ENCODE measurements at regions not wholly inside any gene's neighbourhood (a gene's known extent, or its start where the extent isn't known, plus 50 kb on each side); places are given as distances from the start of the nearest gene placed in this dataset.

DNA sequence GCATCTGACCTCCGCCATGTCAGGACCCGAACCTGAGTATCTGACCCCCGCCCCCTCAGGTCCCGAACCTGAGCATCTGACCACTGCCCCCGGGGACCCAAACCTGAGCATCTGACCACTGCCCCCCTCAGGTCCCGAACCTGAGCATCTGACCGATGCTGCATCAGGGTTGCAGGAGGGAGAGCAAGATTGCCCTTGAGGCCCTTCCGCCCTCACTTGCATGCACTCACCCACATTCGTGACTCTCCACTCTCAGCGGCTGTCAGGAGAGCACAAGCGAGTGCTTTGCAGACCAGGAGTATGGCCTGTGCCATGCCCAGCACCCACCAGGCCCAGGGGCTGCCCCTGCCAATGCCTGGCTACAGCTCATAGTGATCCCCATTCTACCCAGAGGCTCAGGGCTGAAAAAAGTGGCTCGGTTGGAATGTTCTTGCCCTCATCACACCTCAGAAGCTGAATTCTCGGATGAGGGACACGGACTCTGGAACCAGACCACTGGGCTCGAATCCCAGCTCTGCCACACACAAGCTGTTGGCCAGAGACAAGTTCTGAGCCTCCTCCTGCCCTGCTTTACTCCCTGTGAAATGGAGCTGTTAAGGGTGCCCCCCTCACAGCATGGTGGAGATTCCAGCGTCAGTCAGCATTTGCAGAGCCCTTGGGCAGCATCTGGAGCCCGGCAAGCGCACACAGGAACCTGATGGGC, 82.1 kb downstream of the DLL1 start:
- peaks cover 0 to 7% (median 0%) of the 10 kb centered on the region in 7 donors for H3K4me1 Mint-ChIP-seq

DNA sequence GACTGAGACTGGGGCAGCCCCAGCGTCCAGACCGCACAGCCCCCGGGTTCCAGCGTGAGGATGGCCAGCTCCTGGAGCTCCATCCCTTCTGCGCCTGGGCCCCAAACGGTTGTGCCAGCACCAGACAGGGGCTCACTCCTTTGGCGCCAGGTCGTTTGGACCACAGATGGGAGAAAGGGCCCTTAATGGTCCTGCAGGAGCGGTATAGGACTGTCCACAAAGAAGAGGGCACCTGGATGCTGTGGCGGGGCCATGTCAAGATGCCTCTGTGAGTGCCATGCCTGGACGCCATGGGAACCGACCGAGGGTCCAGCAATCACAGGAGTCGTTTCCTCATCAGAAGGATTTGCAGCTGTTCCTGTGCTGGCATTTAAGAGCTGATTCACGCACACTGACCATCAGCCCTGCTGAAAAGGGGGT, 82.7 kb downstream of the DLL1 start:
- Histone ChIP-seq H3K27me3 (ENCODE audit: control insufficient read depth in 2 of 2, insufficient read depth in 2 of 2, low read length in 2 of 2) (no peaks in the 10 kb centered on the region), H3K36me3 (ENCODE audit: control insufficient read depth in 2 of 3, insufficient read depth in 3 of 3, low read length in 3 of 3) (no peaks in the 10 kb centered on the region), H3K4me1 (ENCODE audit: control insufficient read depth in 2 of 2, insufficient read depth in 2 of 2, low read length in 2 of 2) (no peaks in the 10 kb centered on the region), H3K4me3 (ENCODE audit: low read length) (no peak overlapping the region), H3K9me3 (ENCODE audit: control insufficient read depth in 2 of 3, low read length in 3 of 3) (no peaks in the 10 kb centered on the region), H3K27ac (ENCODE audit: low read depth, low read length) (no peak overlapping the region)
- CTCF ChIA-PET: no interaction called here
- Mint-ChIP-seq H3K36me3 (peaks cover 0 to 4% (median 0%) of the 10 kb centered on the region in 5 donors), H3K4me3 (no peak overlapping the region), H3K9me3 (peaks cover 0 to 19% (median 4%) of the 10 kb centered on the region in 11 donors), H3K4me1 (peaks cover 0 to 1% (median 0%) of the 10 kb centered on the region in 7 donors), H3K27ac (no peak overlapping the region), H3K27me3 (peaks cover 0 to 12% (median 5%) of the 10 kb centered on the region in 5 donors)
- DNase-seq (peak in 1 of 9 donors; percentile 7), ATAC-seq (no peak)
- POLR2A ChIA-PET: no interaction called here
- intact Hi-C loops (cut with micrococcal nuclease): no loop called here

More for the DNA sequence above, 82.1 kb downstream of the DLL1 start:
- ChIA-PET POLR2A (no interaction called here), CTCF (no interaction called here)
- Mint-ChIP-seq H3K27ac (no peak overlapping the region), H3K36me3 (peaks cover 0 to 4% (median 0%) of the 10 kb centered on the region in 5 donors), H3K9me3 (peaks cover 0 to 20% (median 0%) of the 10 kb centered on the region in 11 donors), H3K27me3 (peaks cover 0 to 12% (median 5%) of the 10 kb centered on the region in 5 donors), H3K4me3 (no peak overlapping the region)
- no peak for ATAC-seq
- no peak for DNase-seq
- Histone ChIP-seq H3K36me3 (ENCODE audit: control insufficient read depth in 2 of 3, insufficient read depth in 3 of 3, low read length in 3 of 3) (no peaks in the 10 kb centered on the region), H3K9me3 (ENCODE audit: control insufficient read depth in 2 of 3, low read length in 3 of 3) (no peaks in the 10 kb centered on the region), H3K27me3 (ENCODE audit: control insufficient read depth in 2 of 2, insufficient read depth in 2 of 2, low read length in 2 of 2) (no peaks in the 10 kb centered on the region), H3K4me3 (ENCODE audit: low read length) (no peak overlapping the region), H3K27ac (ENCODE audit: low read depth, low read length) (no peak overlapping the region), H3K4me1 (ENCODE audit: control insufficient read depth in 2 of 2, insufficient read depth in 2 of 2, low read length in 2 of 2) (no peaks in the 10 kb centered on the region)
- intact Hi-C loops (cut with micrococcal nuclease): no loop called here

DNA sequence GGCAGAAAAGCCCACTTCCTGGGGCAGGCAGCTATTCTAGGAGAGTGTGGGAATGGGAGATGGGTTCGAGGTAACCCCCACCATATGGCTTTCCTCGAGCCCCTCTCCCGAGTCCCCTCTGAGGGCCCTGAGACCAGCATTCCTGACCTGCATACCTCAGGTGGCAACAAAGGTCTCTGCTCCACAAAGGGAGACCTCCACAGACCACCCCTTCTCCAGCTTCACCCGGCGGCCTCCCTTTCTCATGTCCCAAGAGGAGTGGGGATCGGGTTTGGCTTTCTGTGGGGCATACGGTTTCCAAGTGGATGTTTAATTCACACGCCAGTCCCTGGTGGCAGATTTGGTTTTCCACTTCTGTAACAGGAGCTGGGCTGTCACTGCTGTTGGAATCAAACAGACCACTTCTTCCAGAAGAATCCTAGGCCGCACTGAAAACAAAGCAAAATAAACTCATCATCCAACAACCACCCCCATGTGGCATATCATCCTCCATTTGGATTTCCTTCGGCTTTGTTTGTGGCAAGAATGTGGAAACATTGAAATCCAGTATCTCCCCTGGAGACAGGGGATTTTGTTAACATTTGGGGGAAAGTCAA, 83.2 kb downstream of the DLL1 start:
- intact Hi-C loops (cut with micrococcal nuclease): no loop called here
- peak in 1 of 9 donors; percentile 13 for DNase-seq

DNA sequence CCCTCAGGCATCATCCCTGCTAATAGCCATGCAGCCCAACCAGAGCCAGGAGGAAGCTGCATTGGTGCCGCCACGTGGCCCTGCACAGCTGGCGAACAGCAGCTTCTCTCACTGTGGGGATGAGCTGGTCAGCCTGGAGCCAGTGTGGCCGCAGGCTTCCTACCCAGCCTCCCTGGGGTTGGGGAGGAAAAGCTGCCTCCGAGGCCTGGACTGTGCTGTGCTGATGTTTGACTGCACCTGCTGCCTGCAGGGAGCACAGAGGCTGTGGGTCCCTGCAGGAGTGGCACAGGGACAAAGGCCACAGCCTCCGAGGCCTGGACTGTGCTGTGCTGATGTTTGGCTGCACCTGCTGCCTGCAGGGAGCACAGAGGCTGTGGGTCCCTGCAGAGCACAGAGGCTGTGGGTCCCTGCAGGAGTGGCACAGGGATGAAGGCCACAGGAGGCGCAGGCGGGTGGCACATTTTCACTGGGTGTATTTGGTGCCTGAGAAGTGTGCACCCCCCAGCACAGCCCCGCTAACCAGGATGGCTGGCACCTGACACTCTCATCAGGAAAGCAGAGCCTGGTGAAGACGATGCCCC, 83.9 kb downstream of the DLL1 start:
- H3K9me3 ChIP-seq (ENCODE audit: control insufficient read depth in 2 of 3, low read length in 3 of 3): no peaks in the 10 kb centered on the region
- peaks cover 0 to 23% (median 7%) of the 10 kb centered on the region in 11 donors for H3K9me3 Mint-ChIP-seq
- DNase-seq (peak in 1 of 9 donors; percentile 12), ATAC-seq (no peak)
- H3K27me3 ChIP-seq (ENCODE audit: control insufficient read depth in 2 of 2, insufficient read depth in 2 of 2, low read length in 2 of 2): no peaks in the 10 kb centered on the region
- H3K27me3 Mint-ChIP-seq: peaks cover 0 to 12% (median 5%) of the 10 kb centered on the region in 5 donors
- H3K27ac Mint-ChIP-seq: no peak overlapping the region
- H3K4me3 ChIP-seq (ENCODE audit: low read length): no peak overlapping the region
- H3K36me3 ChIP-seq (ENCODE audit: control insufficient read depth in 2 of 3, insufficient read depth in 3 of 3, low read length in 3 of 3): no peaks in the 10 kb centered on the region
- intact Hi-C loops (cut with micrococcal nuclease): no loop called here
- H3K4me1 ChIP-seq (ENCODE audit: control insufficient read depth in 2 of 2, insufficient read depth in 2 of 2, low read length in 2 of 2): no peaks in the 10 kb centered on the region
- H3K27ac ChIP-seq (ENCODE audit: low read depth, low read length): no peak overlapping the region
- peaks cover 0 to 4% (median 0%) of the 10 kb centered on the region in 5 donors for H3K36me3 Mint-ChIP-seq
- H3K4me3 Mint-ChIP-seq: no peak overlapping the region
- ChIA-PET POLR2A (no interaction called here), CTCF (no interaction called here)
- H3K4me1 Mint-ChIP-seq: no peaks in the 10 kb centered on the region

More for the DNA sequence above, 83.2 kb downstream of the DLL1 start:
- H3K27ac Mint-ChIP-seq: no peak overlapping the region
- no peaks in the 10 kb centered on the region for H3K27me3 ChIP-seq (ENCODE audit: control insufficient read depth in 2 of 2, insufficient read depth in 2 of 2, low read length in 2 of 2)
- peaks cover 0 to 23% (median 7%) of the 10 kb centered on the region in 11 donors for H3K9me3 Mint-ChIP-seq
- no peak overlapping the region for H3K4me3 Mint-ChIP-seq
- H3K9me3 ChIP-seq (ENCODE audit: control insufficient read depth in 2 of 3, low read length in 3 of 3): no peaks in the 10 kb centered on the region
- ChIA-PET CTCF (no interaction called here), POLR2A (no interaction called here)
- H3K36me3 ChIP-seq (ENCODE audit: control insufficient read depth in 2 of 3, insufficient read depth in 3 of 3, low read length in 3 of 3): no peaks in the 10 kb centered on the region
- no peak for ATAC-seq
- no peaks in the 10 kb centered on the region for H3K4me1 Mint-ChIP-seq
- H3K27me3 Mint-ChIP-seq: peaks cover 0 to 12% (median 5%) of the 10 kb centered on the region in 5 donors
- H3K4me3 ChIP-seq (ENCODE audit: low read length): no peak overlapping the region
- no peak overlapping the region for H3K27ac ChIP-seq (ENCODE audit: low read depth, low read length)
- H3K36me3 Mint-ChIP-seq: peaks cover 0 to 4% (median 0%) of the 10 kb centered on the region in 5 donors
- no peaks in the 10 kb centered on the region for H3K4me1 ChIP-seq (ENCODE audit: control insufficient read depth in 2 of 2, insufficient read depth in 2 of 2, low read length in 2 of 2)

DNA sequence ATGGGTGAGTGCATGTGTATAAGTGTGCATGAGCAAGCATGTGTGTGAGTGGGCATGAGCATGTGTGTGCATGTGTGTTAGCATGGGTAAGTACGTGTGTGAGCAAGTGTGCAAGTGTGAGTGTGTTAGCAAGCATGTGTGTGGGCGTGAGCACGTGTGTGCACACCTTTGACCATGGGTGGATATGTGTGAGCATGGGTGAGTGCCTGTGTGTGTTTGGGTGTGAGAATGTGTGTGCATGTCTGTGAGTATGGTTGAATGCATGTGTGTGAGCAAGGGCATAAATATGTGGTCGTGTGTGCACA, 84.6 kb downstream of the DLL1 start:
- H3K4me3 ChIP-seq (ENCODE audit: low read length): no peak overlapping the region
- H3K4me1 ChIP-seq (ENCODE audit: control insufficient read depth in 2 of 2, insufficient read depth in 2 of 2, low read length in 2 of 2): no peaks in the 10 kb centered on the region
- no peaks in the 10 kb centered on the region for H3K27me3 ChIP-seq (ENCODE audit: control insufficient read depth in 2 of 2, insufficient read depth in 2 of 2, low read length in 2 of 2)
- H3K4me3 Mint-ChIP-seq: no peak overlapping the region
- no peak for ATAC-seq
- intact Hi-C loops (cut with micrococcal nuclease): no loop called here
- peaks cover 0 to 23% (median 7%) of the 10 kb centered on the region in 11 donors for H3K9me3 Mint-ChIP-seq
- POLR2A ChIA-PET: no interaction called here
- CTCF ChIA-PET: no interaction called here
- no peaks in the 10 kb centered on the region for H3K9me3 ChIP-seq (ENCODE audit: control insufficient read depth in 2 of 3, low read length in 3 of 3)
- peaks cover 0 to 12% (median 5%) of the 10 kb centered on the region in 5 donors for H3K27me3 Mint-ChIP-seq
- no peak overlapping the region for H3K27ac Mint-ChIP-seq
- peak in 1 of 9 donors; percentile 16 for DNase-seq
- H3K4me1 Mint-ChIP-seq: no peaks in the 10 kb centered on the region
- H3K27ac ChIP-seq (ENCODE audit: low read depth, low read length): no peak overlapping the region
- H3K36me3 ChIP-seq (ENCODE audit: control insufficient read depth in 2 of 3, insufficient read depth in 3 of 3, low read length in 3 of 3): no peaks in the 10 kb centered on the region
- H3K36me3 Mint-ChIP-seq: peaks cover 0 to 4% (median 0%) of the 10 kb centered on the region in 5 donors

DNA sequence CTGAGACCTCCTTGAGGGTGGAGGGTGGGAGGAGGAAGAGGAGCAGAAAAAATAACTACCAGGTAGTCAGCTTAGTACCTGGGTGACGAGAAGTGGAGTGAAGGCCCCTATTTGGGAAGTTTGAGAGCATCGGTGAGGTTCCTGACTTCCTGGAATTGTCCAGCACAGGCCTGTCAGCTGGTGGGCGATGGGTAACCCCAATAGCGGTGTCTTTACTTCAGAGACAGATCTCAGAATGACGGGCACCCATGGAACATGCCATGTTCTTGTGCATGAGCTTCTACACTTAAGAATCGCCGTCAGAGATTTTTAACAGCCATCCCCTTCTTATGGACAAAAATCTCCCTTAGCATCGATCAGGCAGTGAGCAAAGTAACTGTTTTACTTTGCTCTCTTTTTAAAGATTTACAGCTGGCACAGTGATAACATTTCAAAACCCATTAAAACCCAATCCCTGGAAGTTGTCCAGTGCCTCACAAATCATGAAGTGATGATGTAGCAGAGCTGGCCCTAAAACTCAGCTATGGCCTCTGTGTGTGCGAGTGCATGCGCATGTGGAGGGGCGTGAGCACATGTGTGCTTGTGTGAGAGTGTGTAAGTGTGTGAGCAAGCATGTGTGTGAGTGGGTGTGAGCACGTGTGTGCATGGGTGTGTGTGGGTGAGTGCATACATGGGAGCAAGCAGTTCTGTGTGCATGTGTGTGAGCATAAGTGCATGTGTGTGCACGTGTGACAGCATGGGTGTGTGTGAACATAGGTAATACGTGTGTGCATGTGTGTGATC, 85.2 kb downstream of the DLL1 start:
- no peaks in the 10 kb centered on the region for H3K4me1 Mint-ChIP-seq
- H3K4me1 ChIP-seq (ENCODE audit: control insufficient read depth in 2 of 2, insufficient read depth in 2 of 2, low read length in 2 of 2): no peaks in the 10 kb centered on the region
- peaks cover 0 to 8% (median 5%) of the 10 kb centered on the region in 5 donors for H3K27me3 Mint-ChIP-seq
- no peak overlapping the region for H3K4me3 ChIP-seq (ENCODE audit: low read length)
- ChIA-PET POLR2A (no interaction called here), CTCF (no interaction called here)
- no peak overlapping the region for H3K27ac ChIP-seq (ENCODE audit: low read depth, low read length)
- H3K9me3 Mint-ChIP-seq: peaks cover 0 to 23% (median 7%) of the 10 kb centered on the region in 11 donors
- no peaks in the 10 kb centered on the region for H3K36me3 ChIP-seq (ENCODE audit: control insufficient read depth in 2 of 3, insufficient read depth in 3 of 3, low read length in 3 of 3)
- H3K36me3 Mint-ChIP-seq: peaks cover 0 to 4% (median 0%) of the 10 kb centered on the region in 5 donors
- no peaks in the 10 kb centered on the region for H3K27me3 ChIP-seq (ENCODE audit: control insufficient read depth in 2 of 2, insufficient read depth in 2 of 2, low read length in 2 of 2)
- ATAC-seq (no peak), DNase-seq (no peak)
- intact Hi-C loops (cut with micrococcal nuclease): no loop called here
- no peaks in the 10 kb centered on the region for H3K9me3 ChIP-seq (ENCODE audit: control insufficient read depth in 2 of 3, low read length in 3 of 3)
- no peak overlapping the region for H3K27ac Mint-ChIP-seq
- H3K4me3 Mint-ChIP-seq: no peak overlapping the region

All from naive thymus-derived CD4-positive, alpha-beta T cell (primary cell).